ENCODE measurements at regions not wholly inside any gene's neighbourhood (a gene's known extent, or its start where the extent isn't known, plus 50 kb on each side); places are given as distances from the start of the nearest gene placed in this dataset.

- WGBS, 2 donors (ENCODE audit: low coverage in 1 of 2): 64 to 84% methylated on average over 6 to 22 of the region's 22 CpGs
- intact Hi-C loops (cut with DNase I; ENCODE audit: low total_unique reads): no loop called here
- Histone ChIP-seq H3K9me3 (no peaks in the 10 kb centered on the region), H3K27me3 (no peaks in the 10 kb centered on the region), H3K4me1 (peaks cover 4 to 46% (median 5%) of the 10 kb centered on the region in 4 donors), H3K36me3 (no peaks in the 10 kb centered on the region), H3K27ac (peak overlapping the region; percentile 24 to 61 (median 50)), H3K4me3 (no peak overlapping the region)
- TF ChIP-seq EP300 (IDR thresholded peaks at IDR 0.05; ENCODE audit: low read depth): no peak
- TF ChIP-seq POLR2A (IDR thresholded peaks at IDR 0.05): no peak
- TF ChIP-seq CTCF (IDR thresholded peaks at IDR 0.05): no peak
- TF ChIP-seq POLR2AphosphoS5 (IDR thresholded peaks at IDR 0.05): no peak
- no peak for DNase-seq
- in situ Hi-C loops (cut with MboI; ENCODE audit: low pct_ligation_motif_present in 1 of 4, low pct_unique_long_range_greater_than_20kb in 1 of 4, low sequenced_read_pairs in 3 of 4): no loop called here
These were observed 146.0 kb downstream of the VAPA start for GRCh38 chr18:10059610-10060468.

- H3K9me3 ChIP-seq: no peaks in the 10 kb centered on the region
- intact Hi-C loops (cut with DNase I; ENCODE audit: low total_unique reads) (no loop called here), in situ Hi-C loops (cut with MboI; ENCODE audit: low pct_ligation_motif_present in 1 of 4, low pct_unique_long_range_greater_than_20kb in 1 of 4, low sequenced_read_pairs in 3 of 4) (no loop called here)
- no peak for DNase-seq
- peak overlapping the region; percentile 10 to 53 (median 36) for H3K27ac ChIP-seq
- H3K4me3 ChIP-seq: no peak overlapping the region
- no peaks in the 10 kb centered on the region for H3K36me3 ChIP-seq
- TF ChIP-seq POLR2A (IDR thresholded peaks at IDR 0.05) (no peak), POLR2AphosphoS5 (IDR thresholded peaks at IDR 0.05) (no peak), EP300 (IDR thresholded peaks at IDR 0.05; ENCODE audit: low read depth) (no peak), CTCF (IDR thresholded peaks at IDR 0.05) (no peak)
- whole genome bisulfite sequencing, 2 donors (ENCODE audit: low coverage in 1 of 2): 87% methylated on average over 6 of the region's 6 CpGs; no CpG with 5 or more reads in 1 of the 2 donors
- no peaks in the 10 kb centered on the region for H3K27me3 ChIP-seq
- H3K4me1 ChIP-seq: peaks cover 4 to 46% (median 5%) of the 10 kb centered on the region in 4 donors
These were observed 146.6 kb downstream of the VAPA start for GRCh38 chr18:10060469-10060782.

GRCh38 chr18:10060841-10061240 lies 147.0 kb downstream of the VAPA start:
- TF ChIP-seq POLR2AphosphoS5 (IDR thresholded peaks at IDR 0.05) (no peak), CTCF (IDR thresholded peaks at IDR 0.05) (no peak), POLR2A (IDR thresholded peaks at IDR 0.05) (no peak), EP300 (IDR thresholded peaks at IDR 0.05; ENCODE audit: low read depth) (no peak)
- Histone ChIP-seq H3K27me3 (no peaks in the 10 kb centered on the region), H3K4me3 (no peak overlapping the region), H3K4me1 (peaks cover 4 to 46% (median 5%) of the 10 kb centered on the region in 4 donors), H3K36me3 (no peaks in the 10 kb centered on the region), H3K27ac (peak overlapping the region in 3 of 4 donors; percentile 10 to 53 (median 47)), H3K9me3 (no peaks in the 10 kb centered on the region)
- in situ Hi-C loops (cut with MboI; ENCODE audit: low pct_ligation_motif_present in 1 of 4, low pct_unique_long_range_greater_than_20kb in 1 of 4, low sequenced_read_pairs in 3 of 4) (no loop called here), intact Hi-C loops (cut with DNase I; ENCODE audit: low total_unique reads) (no loop called here)
- WGBS, 2 donors (ENCODE audit: low coverage in 1 of 2): 63 to 66% methylated on average over 2 to 3 of the region's 3 CpGs
- no peak for DNase-seq

- Histone ChIP-seq H3K36me3 (no peaks in the 10 kb centered on the region), H3K9me3 (no peaks in the 10 kb centered on the region), H3K4me3 (no peak overlapping the region), H3K27ac (peak overlapping the region in 1 of 4 donors; percentile 2), H3K27me3 (no peaks in the 10 kb centered on the region), H3K4me1 (peaks cover 4 to 46% (median 5%) of the 10 kb centered on the region in 4 donors)
- DNase-seq: no peak
- WGBS, 2 donors (ENCODE audit: low coverage in 1 of 2): 64 to 72% methylated on average over 4 of the region's 4 CpGs
- intact Hi-C loops (cut with DNase I; ENCODE audit: low total_unique reads) (no loop called here), in situ Hi-C loops (cut with MboI; ENCODE audit: low pct_ligation_motif_present in 1 of 4, low pct_unique_long_range_greater_than_20kb in 1 of 4, low sequenced_read_pairs in 3 of 4) (no loop called here)
- TF ChIP-seq POLR2AphosphoS5 (IDR thresholded peaks at IDR 0.05) (no peak), EP300 (IDR thresholded peaks at IDR 0.05; ENCODE audit: low read depth) (no peak), CTCF (IDR thresholded peaks at IDR 0.05) (no peak), POLR2A (IDR thresholded peaks at IDR 0.05) (no peak)
These were observed 147.8 kb downstream of the VAPA start for GRCh38 chr18:10061566-10062140.
